Cardiac muscle cell (in vitro differentiated cells and primary cell): ENCODE measurements at regions not wholly inside any gene's neighbourhood (a gene's known extent, or its start where the extent isn't known, plus 50 kb on each side); places are given as distances from the start of the nearest gene placed in this dataset.
"Not testable (repeated sequence)": the region's sequence is repeated elsewhere in the genome, so short reads cannot be mapped to it uniquely, and the experiment has no call there.

ENCODE experiments used
- DNase-seq, 2 donors: peaks; one replicate each; pipeline versions ENCODE4 v3.0.0 to v3.0.0-alpha.2; 2010 to 2017; ENCODE audit warnings: low read depth in 1 of 2, low spot score in 1 of 2
- H3K27ac ChIP-seq: fragments of 200-600 bp; sonication (generic); 2 replicates; pipeline ENCODE4 v1.5.1; 2016
- H3K27me3 ChIP-seq: fragments of 200-600 bp; sonication (generic); 2 replicates; pipeline ENCODE4 v1.6.0; 2016; ENCODE audit warnings: control low read depth
- H3K36me3 ChIP-seq: fragments of 200-600 bp; sonication (generic); 2 replicates; pipeline ENCODE4 v1.5.1; 2016; ENCODE audit warnings: control low read depth
- H3K4me1 ChIP-seq: fragments of 200-600 bp; sonication (generic); 2 replicates; pipeline ENCODE4 v1.8.1; 2017; ENCODE audit warnings: low read depth, mild to moderate bottlenecking, mixed run types
- H3K4me3 ChIP-seq: fragments of 200-600 bp; sonication (generic); 2 replicates; pipeline ENCODE4 v1.5.1; 2016; ENCODE audit warnings: mild to moderate bottlenecking
- H3K9me3 ChIP-seq: fragments of 200-600 bp; sonication (generic); 2 replicates; pipeline ENCODE4 v1.5.1; 2017; ENCODE audit warnings: low read depth, mild to moderate bottlenecking, control low read depth
- CTCF ChIP-seq: IDR thresholded peaks from 2 replicates; pipeline ENCODE4 v1.5.1; 2012; ENCODE audit warnings: low read depth, mild to moderate bottlenecking, low read length

- H3K27me3 ChIP-seq: no peaks in the 10 kb centered on the region
Observed at GRCh38 chr4:14000091-14000814, 372.7 kb upstream of the BOD1L1 start.

GRCh38 chr4:14002331-14002730 lies 374.8 kb upstream of the BOD1L1 start:
- not testable (repeated sequence) for H3K4me3 ChIP-seq, H3K27ac ChIP-seq, H3K27me3 ChIP-seq, H3K4me1 ChIP-seq, H3K36me3 ChIP-seq, DNase-seq, H3K9me3 ChIP-seq

More at GRCh38 chr4:14000091-14000814, 372.7 kb upstream of the BOD1L1 start:
- H3K4me3 ChIP-seq: no peak overlapping the region
- no peaks in the 10 kb centered on the region for H3K4me1 ChIP-seq
- no peaks in the 10 kb centered on the region for H3K36me3 ChIP-seq
- no peak overlapping the region for H3K27ac ChIP-seq
- DNase-seq: no peak
- H3K9me3 ChIP-seq: no peaks in the 10 kb centered on the region
- TF ChIP-seq CTCF: no peak

DNA sequence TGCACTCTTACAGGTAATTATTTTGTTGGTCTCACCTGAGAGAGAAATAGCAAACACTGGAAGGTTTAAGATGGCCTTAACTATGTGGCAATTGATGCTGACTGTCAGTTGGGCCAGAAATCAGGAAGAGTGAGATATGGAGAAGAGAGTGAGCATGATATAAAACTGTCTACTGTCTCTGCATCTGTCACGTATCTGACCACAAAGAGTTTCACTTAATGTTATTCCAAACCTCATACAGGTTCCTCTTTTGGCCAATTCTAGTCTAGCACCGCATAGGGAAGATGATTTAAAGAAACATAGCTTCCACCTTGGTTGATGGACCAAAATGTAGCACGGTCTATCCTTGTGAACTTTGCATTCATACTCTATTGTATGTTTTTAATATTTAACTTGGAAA lies 381.0 kb upstream of the BOD1L1 start:
- H3K4me1 ChIP-seq: no peaks in the 10 kb centered on the region
- no peaks in the 10 kb centered on the region for H3K27me3 ChIP-seq
- no peaks in the 10 kb centered on the region for H3K9me3 ChIP-seq
- no peak overlapping the region for H3K4me3 ChIP-seq
- TF ChIP-seq CTCF: no peak
- DNase-seq: no peak
- no peaks in the 10 kb centered on the region for H3K36me3 ChIP-seq
- H3K27ac ChIP-seq: no peak overlapping the region

GRCh38 chr4:14018191-14018853 lies 390.8 kb upstream of the BOD1L1 start:
- Histone ChIP-seq H3K9me3 (no peaks in the 10 kb centered on the region), H3K27ac (no peak overlapping the region), H3K4me3 (no peak overlapping the region), H3K4me1 (no peaks in the 10 kb centered on the region), H3K27me3 (no peaks in the 10 kb centered on the region), H3K36me3 (no peaks in the 10 kb centered on the region)
- DNase-seq: no peak
- no peak for TF ChIP-seq CTCF

- Histone ChIP-seq H3K27ac (no peak overlapping the region), H3K27me3 (no peaks in the 10 kb centered on the region), H3K9me3 (no peaks in the 10 kb centered on the region), H3K4me1 (peaks cover 4% of the 10 kb centered on the region), H3K4me3 (no peak overlapping the region), H3K36me3 (no peaks in the 10 kb centered on the region)
- peak in 1 of 2 donors; percentile 25 for DNase-seq
- TF ChIP-seq CTCF: no peak
Observed at GRCh38 chr4:14022456-14022855, 394.9 kb upstream of the BOD1L1 start.

- DNase-seq: no peak
- no peaks in the 10 kb centered on the region for H3K36me3 ChIP-seq
- H3K4me3 ChIP-seq: no peak overlapping the region
- no peaks in the 10 kb centered on the region for H3K9me3 ChIP-seq
- no peak for TF ChIP-seq CTCF
- H3K27ac ChIP-seq: no peak overlapping the region
- no peaks in the 10 kb centered on the region for H3K27me3 ChIP-seq
- peaks cover 4% of the 10 kb centered on the region for H3K4me1 ChIP-seq
Observed at GRCh38 chr4:14023036-14023435, 395.5 kb upstream of the BOD1L1 start.
